GM12874 (cell line): ENCODE measurements at regions not wholly inside any gene's neighbourhood (a gene's known extent, or its start where the extent isn't known, plus 50 kb on each side); places are given as distances from the start of the nearest gene placed in this dataset.

Source experiments
- TF ChIP-seq, protein P1 (sequence below): IDR thresholded peaks from 2 replicates; pipeline ENCODE4 v1.5.1; 2011; ENCODE audit warnings: low read depth, mild to moderate bottlenecking, control low read depth, low read length, moderate library complexity; ENCODE audit not compliant: insufficient read depth

DNA sequence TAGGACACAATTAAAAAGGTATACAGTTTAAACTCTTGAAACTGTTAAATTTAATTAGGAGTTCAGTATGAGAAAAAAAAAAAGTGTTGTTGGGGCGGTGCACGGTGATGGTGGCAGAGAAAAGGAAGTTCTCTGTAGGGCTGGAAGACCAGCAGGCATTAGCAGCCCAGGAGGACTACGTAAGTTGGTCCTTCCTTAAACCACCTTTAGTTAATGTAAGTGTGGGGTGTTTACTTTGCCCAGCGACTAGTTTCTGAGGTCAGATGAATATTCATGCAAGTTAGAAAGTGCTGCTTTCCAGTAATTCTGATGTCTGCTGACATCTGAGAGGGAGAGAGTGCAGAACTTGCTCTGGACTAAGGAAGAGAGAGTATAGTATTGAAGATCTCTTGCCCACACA is 54.9 kb downstream of the NKX2-1 start:
- TF ChIP-seq, protein P1, sequence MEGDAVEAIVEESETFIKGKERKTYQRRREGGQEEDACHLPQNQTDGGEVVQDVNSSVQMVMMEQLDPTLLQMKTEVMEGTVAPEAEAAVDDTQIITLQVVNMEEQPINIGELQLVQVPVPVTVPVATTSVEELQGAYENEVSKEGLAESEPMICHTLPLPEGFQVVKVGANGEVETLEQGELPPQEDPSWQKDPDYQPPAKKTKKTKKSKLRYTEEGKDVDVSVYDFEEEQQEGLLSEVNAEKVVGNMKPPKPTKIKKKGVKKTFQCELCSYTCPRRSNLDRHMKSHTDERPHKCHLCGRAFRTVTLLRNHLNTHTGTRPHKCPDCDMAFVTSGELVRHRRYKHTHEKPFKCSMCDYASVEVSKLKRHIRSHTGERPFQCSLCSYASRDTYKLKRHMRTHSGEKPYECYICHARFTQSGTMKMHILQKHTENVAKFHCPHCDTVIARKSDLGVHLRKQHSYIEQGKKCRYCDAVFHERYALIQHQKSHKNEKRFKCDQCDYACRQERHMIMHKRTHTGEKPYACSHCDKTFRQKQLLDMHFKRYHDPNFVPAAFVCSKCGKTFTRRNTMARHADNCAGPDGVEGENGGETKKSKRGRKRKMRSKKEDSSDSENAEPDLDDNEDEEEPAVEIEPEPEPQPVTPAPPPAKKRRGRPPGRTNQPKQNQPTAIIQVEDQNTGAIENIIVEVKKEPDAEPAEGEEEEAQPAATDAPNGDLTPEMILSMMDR: no peak

DNA sequence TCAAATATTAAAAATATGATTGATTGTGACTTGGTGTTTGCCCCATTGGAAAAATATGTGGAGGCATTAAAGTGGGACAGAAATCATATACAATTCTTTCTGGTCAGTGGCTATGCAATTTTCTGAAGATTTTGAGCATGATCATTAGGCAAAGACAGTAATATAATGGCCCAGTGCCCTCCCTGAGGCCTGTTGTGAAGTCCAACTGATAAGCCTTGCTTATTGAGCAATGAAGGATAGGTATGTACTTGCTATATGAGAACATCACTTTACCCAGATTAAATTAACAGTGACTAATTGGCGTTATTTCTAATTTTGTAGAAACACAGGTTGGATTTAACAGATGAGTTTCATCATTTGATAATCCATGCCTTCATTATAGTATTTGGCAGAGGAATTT is 57.1 kb downstream of the NKX2-1 start:
- TF ChIP-seq, protein P1: no peak

DNA sequence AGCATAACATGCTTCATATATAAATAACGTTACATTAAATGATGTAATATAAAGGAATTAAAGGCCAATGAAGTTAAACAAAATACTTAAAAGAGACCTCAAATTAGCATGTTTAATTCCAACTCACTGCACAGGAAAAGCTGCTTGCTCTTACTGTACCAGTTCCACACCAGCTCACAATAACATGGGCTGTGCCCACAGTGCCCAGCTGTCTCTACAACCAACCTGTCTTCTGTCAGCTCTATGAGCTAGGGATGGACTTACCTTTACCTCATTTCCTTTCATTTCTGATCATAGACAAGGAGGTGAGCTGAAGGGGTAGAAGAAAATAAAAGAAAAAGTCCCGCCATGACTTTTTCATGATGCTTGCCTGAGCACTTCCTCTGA is 64.8 kb downstream of the NKX2-1 start:
- TF ChIP-seq, protein P1: no peak

DNA sequence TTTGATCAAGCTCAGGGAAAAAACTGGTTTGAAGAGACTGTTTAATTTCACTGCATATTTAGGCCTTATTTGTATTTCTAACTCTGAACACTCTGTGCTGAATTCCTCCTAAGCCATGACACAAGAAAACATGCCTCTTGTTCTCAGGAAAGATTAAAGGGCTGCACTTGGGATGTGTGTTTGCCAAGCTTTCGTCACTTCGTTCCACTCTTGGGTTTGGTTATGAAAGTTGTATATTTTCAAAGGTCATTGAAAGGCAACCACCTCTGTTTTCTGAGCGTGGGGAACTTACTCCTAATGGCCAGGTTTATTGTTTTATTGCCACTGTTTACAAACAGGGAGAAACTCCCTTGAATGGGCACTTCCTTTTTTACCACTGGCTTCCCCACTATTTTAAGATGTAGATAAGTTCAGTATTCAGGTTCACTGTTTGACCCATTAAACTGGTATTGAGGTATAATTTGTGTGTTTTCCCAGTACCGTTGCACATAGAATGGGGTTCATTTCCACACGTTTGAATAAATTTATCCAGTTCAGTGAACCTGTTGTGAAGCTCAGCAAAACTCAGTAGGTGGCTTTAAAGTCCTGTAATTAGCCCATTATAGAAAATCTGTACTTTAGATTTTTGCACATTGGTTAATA is 65.3 kb downstream of the NKX2-1 start:
- TF ChIP-seq, protein P1: no peak

DNA sequence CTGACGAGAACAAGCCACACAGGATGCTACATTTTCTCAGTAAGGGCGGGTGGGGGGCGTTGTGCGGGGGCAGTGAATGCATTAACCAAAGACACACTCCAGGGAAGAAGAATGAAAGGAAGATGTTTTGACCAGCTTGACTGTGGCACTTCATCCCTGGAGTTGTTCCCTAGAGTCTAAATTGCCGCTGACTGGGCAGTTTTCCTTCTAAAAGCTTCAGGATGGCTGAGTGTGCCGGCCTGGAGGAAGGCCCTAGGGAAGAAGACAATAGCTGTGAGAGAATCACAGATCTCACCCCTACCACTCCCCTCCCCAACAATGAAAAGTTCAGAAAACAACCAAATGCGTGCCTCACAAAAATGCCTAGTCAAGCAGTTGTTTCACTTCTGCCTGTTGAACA is 67.2 kb downstream of the NKX2-1 start:
- TF ChIP-seq, protein P1: no peak

DNA sequence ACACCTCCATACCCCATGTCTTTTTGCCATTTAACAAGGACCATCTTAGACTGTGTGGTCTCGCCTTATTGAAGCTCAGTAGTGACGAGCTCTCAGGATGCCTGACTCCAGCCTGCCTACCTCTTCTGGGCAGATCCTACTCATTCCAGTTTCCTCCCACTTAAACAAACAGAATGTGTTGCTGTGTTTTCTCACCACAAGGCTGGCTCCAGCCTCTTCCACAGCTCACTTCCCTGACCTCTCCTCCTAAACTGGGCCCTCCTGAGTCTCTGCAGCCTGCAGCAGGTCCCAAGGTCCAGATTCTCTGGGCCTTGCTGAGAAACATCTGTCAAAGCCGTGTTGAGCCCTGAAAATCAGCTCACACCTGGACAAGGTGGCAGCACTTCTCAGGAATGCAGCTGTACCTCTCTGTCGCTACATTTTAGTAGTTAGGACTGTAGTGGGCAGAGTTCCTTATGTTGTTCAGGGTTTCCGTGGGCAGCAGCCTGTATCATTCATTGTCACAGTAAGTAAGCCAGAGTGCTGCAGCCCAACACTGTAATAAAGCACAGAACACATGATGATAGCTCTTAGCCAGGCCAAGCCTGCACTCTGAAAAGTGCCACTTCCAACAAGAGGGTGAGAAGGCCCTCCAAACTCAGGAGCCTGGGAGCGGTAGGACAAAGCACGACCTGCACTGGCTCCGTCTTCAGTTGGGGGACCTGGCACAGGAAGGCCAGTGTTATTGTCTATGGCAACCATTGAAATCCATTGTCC is 68.5 kb downstream of the NKX2-1 start:
- TF ChIP-seq, protein P1: no peak

DNA sequence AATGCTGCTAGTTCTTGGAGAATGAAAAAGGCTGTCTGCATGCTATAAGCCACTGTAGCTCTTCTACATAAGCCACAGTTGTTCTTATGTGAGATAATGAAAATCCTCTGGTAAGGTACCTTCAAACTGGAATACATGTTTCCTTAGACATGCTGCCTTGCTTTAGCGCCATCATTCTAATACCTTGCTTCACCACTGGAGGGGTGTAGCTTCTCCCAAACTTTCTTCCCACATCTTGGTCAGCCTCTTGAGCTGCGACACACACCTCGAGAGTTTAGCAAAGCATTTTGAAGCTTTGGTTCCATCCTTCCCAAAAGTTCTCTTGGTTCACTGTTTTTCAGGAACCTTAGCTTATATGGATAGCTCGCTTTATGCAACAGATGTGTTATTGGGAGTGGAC is 69.5 kb downstream of the NKX2-1 start:
- TF ChIP-seq, protein P1: no peak
